SIG-M5 treated with dmso at 0.1 percent for 504 hours (cell line): ENCODE measurements at regions not wholly inside any gene's neighbourhood (a gene's known extent, or its start where the extent isn't known, plus 50 kb on each side); places are given as distances from the start of the nearest gene placed in this dataset.

Source experiments
- DNase-seq: peaks from one replicate; lab custom pipeline; 2025; ENCODE audit not compliant: unreplicated experiment; lab: John Stamatoyannopoulos, UW

- no peak for DNase-seq
Measured at GRCh38 chr22:19640306-19640705, 74.0 kb upstream of the SEPTIN5 start.

- DNase-seq: no peak
Measured at GRCh38 chr22:19641254-19641982, 72.9 kb upstream of the SEPTIN5 start.

DNA sequence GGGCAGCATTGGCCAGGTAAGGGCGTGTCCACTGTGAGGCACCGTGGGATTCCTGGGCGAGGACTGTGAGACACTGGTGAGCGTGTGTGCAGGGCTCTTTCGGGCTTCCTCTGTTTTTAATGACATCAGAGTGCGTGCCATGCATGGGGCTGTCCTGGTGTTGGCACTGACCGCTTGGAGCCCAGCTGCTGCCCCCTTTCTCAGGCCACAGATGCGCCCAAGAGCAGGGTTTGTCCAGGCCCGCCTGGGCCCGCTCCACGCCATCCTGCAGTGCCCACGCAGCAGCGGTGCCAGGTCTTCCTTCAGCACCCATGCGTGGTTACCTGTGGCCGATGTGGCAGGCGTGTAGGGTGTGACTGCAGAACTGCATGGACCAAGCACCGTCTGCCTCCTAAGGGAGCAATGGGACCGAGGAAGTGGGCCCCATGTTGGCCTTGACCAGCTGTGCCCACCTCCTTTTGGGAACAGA, 72.3 kb upstream of the SEPTIN5 start:
- DNase-seq: no peak

GRCh38 chr22:19643448-19644313, 70.6 kb upstream of the SEPTIN5 start:
- peak; percentile 91 for DNase-seq

DNA sequence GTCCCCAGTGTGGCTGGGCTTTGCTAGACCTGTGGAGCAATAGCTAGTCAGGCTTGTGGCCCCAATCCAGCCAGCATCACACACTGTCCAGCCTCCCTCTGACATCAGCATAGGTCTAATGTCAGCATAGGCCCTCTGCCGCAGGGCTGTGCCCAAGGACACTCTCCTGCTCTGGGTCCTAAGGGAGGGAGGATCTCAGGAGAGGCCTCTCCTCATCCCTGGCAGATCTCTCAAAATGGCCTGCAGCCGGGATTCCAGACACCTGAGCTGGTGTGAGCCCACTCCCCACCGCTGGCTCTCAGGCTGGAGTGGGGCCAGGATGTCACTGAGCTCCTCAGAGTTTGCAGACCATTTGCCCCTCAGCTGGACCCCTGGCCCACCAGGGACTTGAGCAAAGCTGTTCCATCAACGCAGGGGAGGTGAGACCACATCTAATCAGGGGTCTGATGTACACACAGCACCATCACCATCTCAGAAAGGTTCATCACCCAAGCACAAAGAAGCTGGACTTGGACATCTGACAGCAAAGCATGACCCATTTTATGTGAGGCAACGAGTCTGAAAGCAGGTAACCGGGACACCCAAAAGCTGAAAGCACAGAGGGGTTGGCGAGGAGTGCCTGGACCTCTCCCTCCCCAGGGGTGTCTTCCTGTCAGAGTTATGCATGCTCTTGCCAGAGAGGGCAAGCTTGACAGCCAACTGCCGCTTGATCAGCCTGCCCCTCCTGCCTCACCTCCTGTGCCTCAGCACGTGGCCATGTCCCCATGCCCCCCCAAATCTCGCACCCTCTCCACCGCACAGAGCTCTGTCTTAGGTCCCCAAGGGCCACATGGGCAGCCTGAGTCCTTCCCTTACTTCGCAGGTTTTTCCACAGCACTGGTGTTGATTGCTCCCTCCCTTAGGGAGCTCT, 69.7 kb upstream of the SEPTIN5 start:
- DNase-seq: peak; percentile 66

GRCh38 chr22:19645391-19645790, 68.9 kb upstream of the SEPTIN5 start:
- DNase-seq: no peak

DNA sequence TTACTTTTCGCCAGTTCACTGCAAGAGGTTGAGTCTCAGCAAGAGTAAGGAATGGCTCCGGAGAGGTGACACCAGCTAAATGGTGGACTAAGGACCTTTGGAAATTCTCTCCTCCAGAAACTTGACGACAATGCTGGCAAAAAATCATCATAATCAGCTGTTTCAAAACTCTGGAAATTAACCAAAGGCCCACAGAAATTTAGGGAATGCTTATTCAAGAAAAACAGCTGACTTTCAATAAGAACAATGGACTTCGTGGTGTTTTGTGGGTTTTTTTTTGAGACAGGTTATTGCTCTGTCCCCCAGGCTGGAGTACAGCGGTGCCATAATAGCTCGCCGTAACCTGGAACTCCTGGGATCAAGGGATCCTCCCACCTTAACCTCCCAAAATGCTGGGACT, 68.4 kb upstream of the SEPTIN5 start:
- DNase-seq: no peak

DNA sequence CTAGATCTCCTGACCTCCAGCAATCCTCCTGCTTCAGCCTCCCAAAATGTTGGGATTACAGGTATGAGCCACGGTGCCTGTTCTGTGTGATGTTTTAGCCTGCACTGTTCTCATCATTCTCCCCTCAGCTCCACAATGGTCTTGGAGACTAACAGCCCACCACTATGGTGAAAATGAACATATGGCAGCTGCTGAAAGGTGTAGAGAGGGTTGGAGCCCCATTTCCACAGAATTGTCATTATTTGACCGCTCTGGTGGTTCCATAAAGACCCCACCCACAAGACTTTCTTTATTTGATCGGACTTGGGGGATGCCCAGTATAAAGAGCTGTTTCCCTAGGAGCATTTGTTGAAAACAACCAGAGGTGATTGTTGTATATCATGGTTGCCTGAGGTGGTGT, 67.9 kb upstream of the SEPTIN5 start:
- DNase-seq: no peak

- DNase-seq: no peak
Measured at GRCh38 chr22:19648419-19648929, 65.8 kb upstream of the SEPTIN5 start.

DNA sequence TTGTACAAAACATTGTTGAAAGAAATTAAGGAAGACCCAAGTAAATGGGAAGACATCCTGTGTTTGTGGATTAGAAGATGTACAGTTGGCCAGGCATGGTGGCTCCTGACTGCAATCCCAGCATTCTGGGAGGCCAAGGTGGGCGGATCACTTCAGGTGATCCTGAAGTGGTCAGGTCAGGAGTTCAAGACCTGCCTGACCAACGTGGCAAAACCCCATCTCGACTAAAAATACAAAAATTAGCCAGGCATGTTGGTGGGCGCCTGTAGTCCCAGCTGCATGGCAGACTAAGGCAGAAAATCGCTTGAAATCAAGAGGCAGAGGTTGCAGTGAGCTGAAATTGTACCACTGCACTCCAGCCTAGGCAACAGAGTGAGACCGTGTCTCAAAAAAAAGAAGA, 62.0 kb upstream of the SEPTIN5 start:
- DNase-seq: no peak

DNA sequence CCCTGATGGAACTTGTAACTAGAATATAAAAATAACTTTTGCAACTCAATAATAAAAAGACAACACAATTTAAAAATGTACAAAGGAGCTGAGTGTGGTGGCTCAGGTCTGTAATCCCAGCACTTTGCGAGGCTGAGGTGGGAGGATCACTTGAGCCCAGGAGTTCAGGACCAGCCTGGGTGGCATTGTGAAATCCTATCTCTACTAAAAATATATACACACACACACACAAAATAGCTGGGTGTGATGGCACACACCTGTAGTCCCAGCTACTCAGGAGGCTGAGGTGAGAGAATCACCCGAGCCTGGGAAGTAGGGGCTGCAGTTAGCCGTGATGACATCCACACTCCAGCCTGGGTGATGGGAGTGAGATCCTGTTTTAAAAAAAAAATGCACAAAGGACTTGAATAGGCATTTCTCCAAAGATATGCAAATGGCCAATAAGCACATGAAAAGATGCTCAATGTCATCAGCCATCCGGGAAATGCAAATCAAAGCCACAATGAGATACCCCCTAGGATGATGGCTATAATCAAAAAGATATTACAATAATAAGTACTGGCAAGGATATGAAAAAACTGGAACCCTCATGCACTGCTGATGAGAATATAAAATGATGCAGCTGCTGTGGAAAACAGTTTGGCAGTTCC, 59.8 kb upstream of the SEPTIN5 start:
- no peak for DNase-seq

DNA sequence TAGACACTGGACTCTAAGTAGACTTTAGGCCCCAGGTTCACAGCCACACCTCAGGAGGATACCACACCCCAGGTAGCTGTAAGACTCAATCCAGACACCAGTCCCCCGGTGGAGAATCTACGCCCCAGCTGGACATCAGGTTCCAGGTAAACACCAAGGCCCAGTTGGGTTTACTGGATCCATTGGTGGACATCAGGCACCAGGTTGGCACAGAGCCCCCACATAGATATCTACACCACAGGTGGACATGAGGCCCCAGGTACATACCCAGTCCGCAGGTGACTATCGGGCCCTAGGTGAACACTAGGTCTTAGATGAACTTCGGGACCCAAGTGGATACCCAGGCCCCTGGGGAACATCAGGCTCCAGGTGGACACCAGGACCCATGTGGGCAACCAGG, 58.9 kb upstream of the SEPTIN5 start:
- DNase-seq: no peak

- DNase-seq: no peak
Measured at GRCh38 chr22:19656541-19657251, 57.6 kb upstream of the SEPTIN5 start.

GRCh38 chr22:19657252-19658056, 56.8 kb upstream of the SEPTIN5 start:
- no peak for DNase-seq

DNA sequence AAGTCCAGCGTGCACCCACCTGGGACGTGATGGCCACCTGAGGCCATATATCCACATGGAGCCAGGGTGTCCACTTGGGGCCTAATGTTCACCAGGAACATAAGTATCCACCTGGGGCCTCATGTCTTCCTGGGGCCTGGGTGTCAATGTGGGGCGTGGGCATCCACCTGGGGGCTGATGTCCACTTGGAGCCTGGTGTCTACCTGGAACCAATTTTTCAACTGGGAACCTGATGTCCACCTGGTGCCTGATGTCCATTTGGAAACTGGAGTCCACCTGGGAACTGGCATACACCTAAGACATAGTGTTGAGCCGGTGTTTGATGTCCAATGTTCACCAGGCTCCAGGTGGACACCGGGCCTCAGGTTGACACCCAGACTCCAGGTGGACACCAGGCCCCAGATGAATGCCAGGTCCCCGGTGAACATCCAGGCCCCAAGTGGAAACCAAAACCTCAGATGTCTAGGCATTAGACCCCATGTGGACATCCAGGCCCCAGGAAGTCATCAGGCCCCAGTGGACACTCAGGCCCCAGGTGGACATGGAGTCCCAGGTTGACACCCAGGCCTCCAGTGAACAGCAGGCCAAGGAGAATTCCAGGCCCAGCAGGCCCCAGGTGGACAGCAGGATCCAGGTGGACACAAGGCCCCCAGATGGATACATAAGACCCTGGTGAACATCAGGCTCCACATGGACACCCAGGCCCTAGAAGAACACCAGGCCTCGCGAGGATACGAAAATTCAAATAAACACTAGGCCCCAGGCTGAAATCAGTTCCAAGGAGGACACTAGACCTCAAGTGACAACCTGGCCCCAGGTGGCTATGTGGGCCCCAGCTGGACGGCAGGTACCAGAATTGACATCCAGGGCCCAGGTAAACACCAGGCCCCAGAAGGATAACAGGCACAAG, 56.0 kb upstream of the SEPTIN5 start:
- DNase-seq: no peak

DNA sequence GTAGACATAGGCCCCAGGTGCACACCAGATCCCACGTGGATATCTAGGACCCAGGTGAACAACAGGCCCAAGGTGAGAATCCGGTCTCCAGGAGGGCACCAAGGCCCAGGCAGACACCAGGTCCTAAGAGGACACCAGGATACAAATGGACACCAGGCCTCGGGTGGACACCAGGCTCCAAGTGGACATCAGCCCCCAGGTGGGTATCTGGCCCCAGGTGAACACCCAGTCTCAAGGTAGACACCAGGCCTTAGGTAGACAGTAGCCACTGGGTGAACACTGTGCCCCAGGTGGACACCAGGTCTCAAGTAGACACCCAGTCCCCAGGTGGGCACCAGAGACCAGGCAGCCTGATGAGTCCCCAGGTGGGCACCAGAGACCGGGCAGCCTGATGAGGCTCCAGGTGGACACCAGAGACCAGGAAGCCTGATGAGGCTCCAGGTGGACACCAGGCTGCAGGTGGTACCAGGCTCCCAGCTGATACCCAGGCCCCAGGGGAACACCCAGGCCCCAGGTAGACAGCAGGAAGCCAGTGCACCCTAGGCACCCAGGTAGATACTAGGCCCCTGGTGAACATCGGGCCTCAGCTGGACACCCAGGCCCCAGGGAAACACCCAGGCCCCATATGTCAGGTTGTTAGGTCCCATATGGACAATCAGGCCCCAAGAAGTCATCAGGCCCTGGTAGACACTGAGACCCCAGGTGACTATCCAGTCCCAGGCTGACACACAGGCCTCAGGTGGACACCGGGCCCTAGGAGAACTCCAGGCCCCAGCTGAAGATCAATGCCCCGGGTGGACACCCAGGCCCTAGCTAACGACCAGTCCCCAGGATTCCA, 55.1 kb upstream of the SEPTIN5 start:
- no peak for DNase-seq

DNA sequence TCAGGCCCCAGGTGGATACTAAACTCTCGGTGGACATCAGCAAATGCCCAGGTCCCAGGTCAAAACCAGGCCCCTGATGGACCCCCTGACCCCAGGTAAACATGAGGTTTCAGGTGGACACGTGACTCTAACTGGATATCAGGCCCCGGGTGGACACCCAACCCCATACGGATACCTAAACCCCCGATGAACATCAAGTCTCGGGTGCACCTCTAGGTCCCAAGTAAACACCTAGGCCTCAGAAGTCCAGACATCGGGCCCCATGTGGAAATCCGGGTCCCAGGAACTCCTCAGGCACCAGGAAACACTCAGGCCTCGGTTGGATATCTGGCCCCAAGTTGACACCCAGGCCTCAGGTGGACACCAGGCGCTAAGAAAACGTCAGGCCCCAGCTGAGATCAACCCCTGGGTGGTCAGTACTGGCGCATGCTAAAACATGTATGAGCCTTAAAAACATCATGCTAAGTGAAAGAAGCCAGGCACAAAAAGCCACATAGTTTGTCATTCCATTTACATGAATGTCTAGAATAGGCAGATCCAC, 54.4 kb upstream of the SEPTIN5 start:
- DNase-seq: no peak
